Urothelium cell line (cell line): ENCODE measurements at regions not wholly inside any gene's neighbourhood (a gene's known extent, or its start where the extent isn't known, plus 50 kb on each side); places are given as distances from the start of the nearest gene placed in this dataset.

ENCODE experiments used
- DNase-seq: peaks from one replicate; pipeline ENCODE4 v3.0.0; 2011; ENCODE audit warnings: low spot score, mixed read lengths
- FAIRE-seq: peaks from 2 replicates; lab custom pipeline; 2011; peaks lifted over from hg19 to GRCh38; lab: Jason Lieb, UNC

DNA sequence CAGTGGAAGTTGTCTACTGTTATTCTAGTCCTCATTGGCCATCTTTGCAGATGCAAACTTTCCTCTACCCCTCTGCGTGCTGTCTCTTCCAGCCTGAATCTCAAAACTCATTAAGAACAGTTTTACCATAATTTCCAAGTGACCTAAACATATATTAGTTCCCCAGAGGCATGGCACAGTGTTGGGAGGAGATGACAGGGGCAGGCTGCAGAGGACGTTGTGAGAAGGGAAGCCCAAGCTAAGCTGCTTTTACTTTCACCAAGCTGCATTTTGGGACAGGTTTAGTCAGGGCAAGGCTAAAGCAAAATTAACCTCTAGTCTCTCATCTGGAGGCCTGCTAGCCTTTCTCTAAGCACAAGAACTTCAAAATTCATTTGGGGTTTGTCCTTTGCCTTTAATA, 318.6 kb upstream of the SATB1 start:
- FAIRE-seq: no peak
- no peak for DNase-seq

DNA sequence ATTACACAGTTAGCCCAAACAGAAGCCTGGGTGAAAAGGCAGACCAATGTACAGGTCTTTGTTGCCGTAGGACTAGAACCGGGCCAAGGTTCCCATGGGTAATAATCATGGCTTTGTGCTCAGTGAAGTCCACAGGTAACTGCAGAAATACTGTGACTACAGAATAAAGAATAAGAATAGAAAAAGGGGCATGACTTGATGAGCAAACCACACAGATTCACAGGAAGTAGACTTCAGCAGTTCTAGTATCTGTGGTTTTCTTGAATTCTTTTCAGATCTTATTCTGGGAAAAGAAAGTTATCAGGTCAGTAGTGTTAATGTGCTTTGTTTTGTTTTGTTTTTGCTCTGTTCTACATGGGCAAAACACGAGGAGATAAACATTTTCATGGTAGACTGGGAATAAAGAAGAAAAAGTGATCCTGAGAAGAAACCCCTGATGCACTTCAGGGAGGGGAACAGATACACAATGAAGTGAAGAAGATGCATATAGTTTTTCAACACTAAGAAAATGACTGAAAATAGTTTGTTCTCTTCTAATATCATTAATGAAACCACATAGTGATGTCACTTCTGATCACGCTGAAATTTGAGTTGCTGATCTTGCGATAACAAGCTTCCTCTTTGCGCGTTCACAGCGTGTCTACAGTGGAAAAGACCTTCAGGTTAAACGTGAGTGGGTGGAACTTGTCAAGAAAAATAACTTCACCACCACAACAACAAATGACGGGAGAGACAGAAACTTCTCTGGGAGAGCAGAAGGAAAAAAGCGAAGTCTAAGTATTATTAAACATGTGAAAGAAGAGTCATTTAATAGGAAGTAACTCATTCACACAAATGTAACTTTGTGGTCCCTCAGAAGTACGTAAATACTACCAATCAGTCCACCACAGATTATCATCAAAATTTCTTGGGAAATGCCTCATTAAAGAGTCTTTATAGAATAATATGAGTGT, 315.8 kb upstream of the SATB1 start:
- FAIRE-seq: no peak

DNA sequence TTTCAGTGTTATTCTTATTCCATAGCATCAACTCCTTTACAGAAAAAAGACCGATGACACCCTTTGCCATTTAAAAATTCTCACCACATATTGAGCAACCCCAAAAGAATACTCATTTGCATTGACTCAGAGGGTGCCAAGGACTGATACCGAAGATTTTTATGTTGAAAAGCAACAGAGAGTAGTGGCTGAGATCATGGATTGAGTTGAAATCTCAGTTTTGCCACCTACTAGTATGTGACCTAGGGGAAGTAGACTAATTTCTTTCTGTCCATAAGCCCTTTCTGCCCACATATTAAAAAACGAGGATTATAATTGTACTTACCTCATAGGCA, 313.9 kb upstream of the SATB1 start:
- DNase-seq (no peak), FAIRE-seq (no peak)

More for the DNA sequence above, 315.8 kb upstream of the SATB1 start:
- DNase-seq: no peak

DNA sequence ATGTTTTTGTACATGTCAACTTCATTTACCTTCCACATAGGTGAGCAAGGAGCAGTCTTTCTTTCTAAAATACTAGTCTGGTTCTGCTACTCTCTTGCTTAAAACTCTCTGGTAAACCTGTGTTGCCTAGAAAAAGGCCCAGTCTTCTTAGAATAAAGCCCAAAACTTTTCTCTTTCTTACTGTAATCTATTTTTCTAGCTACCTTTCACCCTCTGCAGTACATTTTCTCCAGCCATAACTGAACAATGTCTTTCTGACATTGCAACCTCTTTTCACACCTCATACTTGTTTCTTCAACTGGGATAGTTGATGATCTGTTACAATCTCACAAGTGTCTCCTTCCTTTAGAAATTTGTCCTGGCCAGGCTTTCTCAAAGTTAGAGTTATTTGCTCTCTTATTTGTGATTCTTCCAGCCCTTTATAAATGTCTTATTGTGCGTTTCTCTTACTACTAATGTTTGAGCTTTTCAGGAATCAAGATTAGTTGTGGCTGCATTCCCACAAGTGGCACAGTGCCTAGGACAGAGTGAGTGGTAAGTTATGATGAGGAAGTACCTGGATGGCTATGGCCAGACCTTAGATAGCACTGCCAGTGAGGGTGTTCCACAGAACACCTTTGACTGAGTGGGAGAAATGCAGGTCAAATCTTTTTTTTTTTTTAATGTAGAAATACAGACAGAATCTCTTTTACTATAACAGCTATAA, 313.4 kb upstream of the SATB1 start:
- FAIRE-seq (no peak), DNase-seq (no peak)

DNA sequence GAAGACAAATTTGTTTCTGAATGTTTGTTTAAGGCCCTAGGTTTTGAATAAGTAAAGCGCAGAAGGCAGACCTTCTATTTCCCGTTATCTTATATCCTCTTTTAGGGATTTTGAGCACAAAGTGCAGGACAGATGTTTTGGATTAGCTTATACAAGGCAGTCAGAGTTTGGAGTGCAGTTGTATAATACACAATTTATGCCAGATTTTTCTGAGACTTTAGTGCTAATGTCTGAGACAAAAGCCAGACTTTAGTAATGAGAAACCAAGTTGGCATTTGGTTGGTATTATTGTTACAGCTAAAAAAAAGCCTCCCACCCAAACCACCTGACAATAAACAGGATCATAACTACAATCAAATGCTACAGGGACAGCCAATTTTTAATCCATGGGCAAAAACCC, 309.9 kb upstream of the SATB1 start:
- no peak for DNase-seq
- FAIRE-seq: no peak

DNA sequence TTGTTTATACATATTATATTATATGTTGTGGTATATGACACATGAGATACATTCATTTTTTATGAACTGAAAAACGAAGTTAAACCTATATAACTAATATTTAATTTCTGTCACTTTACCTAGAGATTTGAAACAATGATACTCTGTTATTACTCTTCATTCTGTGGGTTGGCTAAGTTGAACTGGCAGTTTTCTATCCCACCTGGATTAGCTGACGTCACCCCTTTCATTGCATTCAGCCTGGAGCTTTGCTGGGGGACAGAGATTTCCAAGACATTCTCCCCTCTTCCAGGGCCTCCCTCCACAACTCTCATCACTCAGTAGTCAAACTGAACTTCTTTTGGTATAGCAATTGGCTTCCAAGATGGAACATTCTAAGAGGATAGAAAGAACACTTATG, 309.2 kb upstream of the SATB1 start:
- FAIRE-seq: no peak
- DNase-seq: no peak

DNA sequence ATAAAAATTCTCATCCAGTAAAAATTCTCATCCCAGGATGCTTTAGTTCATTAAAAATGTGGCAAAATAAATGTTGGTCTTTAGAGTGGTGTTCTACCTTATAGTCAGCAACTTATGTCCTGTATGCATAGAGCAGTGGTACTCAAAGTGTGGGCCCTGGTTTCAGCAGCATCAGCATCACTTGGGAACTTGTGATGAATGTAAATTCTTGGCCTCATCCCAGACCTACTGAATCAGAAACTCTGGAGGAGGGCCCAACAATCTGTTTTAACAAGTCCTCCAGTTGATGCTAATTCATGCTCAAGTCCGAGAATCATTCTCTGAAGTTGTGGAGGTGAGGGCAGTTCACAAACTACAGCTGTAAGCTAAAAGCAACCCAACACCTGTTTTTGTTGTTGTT, 307.3 kb upstream of the SATB1 start:
- DNase-seq (no peak), FAIRE-seq (no peak)

DNA sequence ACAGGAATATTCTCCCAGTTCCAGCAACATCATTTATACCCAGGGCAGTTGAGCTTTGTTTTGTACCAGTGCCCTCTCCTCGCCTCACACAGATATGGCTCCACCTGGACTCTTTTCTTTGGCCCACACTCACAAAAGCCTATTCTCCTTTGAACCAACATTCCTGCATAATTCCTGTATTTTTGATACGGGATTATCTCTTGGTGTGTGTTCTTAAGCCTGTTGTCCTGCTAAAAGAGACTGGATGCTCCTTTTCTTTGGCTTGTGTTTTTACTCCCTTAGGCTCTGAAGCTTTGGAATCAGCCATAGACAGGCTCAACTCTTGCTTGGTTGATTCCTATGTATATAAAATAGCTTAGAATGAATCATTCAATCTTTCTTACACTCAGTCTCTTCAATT, 305.4 kb upstream of the SATB1 start:
- no peak for FAIRE-seq

DNA sequence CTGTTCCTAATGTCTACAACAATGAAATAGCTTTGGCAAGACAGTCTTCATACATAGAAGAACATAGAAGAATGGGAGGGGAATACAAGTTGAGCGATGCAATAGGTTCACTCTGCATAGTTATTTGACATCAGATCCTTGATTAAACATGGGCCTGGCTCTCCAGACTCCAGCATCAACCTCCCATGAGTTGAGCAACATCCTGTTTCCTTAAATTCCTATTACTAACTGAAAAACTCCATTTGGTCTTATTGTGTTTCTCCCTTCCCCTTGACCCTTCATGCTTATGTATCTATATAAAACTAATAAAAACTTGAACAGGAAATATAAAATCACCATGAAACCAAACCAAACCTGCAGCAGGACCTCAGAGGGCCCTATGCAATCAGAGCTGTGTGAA, 304.5 kb upstream of the SATB1 start:
- FAIRE-seq (no peak), DNase-seq (no peak)

More for the DNA sequence above, 305.4 kb upstream of the SATB1 start:
- DNase-seq: no peak

DNA sequence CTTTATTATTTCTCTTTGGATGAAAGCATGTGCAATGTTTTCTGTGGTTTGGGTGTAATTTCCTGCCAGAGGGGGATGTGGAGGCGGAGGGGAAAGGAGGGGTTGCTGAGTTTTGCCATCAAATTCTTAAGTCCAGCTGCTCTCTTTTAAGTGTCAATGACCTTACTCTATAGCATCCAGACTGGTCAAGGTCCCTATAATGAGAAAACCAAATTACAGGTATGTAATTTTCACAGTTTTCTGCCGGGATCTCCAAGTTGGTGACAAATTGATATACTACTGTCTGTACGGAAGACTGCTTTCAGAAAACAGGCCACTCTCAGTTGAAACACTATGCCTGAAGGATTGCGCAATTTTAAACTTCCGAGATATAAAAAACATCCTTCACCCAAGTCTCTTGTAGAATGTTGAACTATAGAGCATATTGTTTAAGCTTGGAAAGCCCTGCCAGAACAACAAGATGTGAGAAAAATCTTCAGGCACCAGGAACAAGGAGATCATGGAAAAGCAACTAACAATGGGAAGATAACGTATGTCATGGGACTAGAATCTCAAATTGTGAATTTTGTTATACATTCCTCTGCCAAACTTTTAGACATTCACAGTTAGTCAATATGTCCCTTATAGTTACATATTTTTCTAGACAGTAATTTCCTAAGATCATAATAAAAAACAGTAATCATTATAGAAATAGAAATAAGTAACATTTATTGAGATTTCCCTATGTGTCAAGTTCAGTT, 300.7 kb upstream of the SATB1 start:
- FAIRE-seq (no peak), DNase-seq (peak; percentile 7)

DNA sequence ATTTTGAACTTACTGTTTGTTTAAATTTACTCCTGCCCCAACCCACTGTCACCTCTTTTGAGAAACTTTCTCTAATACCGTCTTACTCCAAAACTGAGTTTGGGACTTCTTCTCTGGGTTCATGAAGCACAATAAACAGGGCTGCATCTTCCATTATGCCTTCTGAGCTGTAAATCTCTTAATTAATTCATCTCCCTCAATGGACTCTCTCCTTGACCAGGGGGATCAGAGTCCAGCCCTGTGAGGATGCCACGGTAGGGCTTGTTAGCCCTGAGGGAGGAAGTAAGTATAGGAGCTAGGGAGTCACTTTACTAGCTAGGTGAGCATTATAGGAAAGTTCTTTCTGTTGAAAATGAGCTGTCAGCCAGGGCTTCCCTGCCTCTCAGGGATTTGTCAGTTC, 299.3 kb upstream of the SATB1 start:
- FAIRE-seq (no peak), DNase-seq (no peak)

DNA sequence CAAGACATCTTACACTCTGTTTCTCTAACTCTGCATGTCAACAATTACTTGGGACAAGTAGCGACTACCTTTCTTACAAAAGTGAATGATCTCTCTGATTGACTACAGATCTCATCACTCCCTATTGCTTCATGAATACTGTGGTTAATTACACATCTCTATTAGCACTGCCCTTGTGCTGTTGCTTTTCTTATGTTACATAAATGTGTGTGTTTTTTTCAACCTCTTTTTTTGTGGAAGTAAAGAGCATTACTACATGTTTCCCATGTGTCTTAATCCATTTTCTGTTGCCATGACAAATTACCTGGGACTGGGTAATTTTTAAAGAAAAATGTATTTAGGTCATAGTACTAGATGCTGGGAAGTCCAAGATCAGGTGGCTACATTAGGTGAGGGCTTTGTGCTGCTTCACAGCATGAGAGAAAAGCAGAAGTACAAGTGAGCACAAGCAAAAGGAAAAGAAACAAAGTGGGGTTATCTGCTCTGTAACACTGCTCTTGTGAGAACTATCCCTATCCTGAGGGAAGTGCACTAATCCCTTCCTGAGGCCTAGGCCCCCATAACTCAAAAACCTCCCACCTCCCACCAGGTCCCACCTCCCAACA, 298.2 kb upstream of the SATB1 start:
- FAIRE-seq (no peak), DNase-seq (no peak)

DNA sequence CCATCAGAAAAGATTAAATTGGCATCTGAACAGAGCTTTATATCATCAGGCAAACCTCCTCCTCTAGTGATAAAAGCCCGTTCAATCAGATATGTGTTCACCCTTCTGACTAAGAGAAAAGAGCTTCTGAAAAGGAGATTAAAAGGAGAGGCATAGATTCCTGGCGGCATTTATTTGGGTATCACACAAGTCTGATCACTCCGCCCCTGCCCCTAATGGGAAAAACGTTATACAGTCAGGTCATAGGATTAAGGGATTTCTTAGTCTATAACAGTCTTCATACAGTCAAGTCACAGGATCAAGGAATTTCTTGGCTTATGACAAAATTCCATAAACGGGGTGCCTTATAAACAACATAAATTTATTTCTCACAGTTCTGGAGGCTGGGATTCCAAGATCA, 295.4 kb upstream of the SATB1 start:
- DNase-seq (no peak), FAIRE-seq (no peak)

DNA sequence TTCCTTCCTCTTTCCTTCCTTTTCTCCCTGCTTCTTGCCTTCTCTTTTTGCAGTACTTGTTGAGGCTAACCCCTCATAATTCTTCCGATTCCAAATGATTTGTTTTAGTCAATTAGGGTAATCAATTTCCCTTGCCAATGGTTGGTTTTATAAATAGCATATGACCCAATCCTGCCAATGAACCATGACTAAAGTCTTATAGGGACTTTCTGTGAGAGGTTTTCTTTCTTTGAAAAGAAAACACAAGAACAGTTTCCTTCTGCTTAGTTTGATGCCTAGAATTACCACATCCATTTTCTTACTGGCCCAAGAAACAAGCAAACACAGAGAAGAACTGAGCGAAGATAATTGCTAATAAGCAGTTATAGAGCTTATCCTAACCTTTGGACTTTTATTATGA, 292.5 kb upstream of the SATB1 start:
- FAIRE-seq (no peak), DNase-seq (no peak)

DNA sequence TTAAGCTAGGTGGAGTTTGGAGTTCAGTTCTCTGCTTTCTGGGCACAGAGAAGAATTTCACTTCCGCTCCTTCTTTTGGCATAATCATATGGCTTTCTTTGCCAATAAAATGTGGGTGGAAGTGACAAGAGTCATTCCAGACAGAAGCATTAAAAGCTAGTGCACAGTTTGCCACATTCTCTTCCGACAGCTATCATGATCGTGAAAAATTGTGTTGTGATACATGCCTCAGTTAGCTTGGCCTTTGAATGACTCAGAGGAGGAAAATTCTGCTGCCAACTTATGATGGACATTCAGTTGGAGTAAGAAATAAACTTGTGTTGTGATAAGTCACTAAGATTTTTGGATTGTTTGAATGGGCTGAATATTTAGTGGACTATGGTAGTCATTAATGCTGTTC, 291.7 kb upstream of the SATB1 start:
- DNase-seq: peak; percentile 27
- FAIRE-seq: peak; percentile 37

DNA sequence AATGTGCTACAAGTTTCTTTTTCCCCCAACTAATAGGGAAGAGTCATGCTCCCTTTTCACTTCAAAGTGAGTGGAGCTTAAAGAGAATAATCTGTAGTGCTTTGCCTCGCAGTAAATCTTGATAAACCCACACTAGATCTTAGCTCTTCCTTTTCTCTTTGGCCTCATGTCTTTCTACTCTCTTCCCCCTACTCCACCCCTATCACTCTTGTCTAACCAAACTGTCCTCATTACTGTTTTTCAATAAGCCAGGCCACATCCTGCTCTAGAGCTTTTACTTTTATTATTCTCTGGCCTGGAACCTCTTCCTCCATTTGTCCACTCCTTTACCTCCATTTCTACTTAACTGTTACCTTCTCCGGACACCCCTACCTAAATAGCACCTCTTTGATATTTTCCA, 291.0 kb upstream of the SATB1 start:
- FAIRE-seq (no peak), DNase-seq (no peak)

DNA sequence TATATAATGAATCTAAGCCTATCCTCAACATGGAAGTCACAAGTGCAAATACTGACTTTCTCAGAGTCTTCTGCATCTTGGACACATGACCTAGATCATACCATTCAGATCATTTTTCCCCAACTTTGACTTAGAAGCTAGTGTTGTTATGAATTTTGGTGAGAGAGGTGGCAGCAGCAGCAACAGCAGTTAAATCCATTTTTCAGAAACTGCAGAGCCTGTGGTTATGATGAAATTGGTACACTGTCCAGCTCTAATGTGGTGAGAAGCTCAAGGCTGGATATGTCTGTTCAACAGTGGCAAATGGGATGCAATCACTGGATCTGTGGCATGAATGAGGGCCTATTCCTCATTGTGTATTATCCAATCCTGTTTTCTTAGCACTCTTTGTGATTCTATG, 290.1 kb upstream of the SATB1 start:
- DNase-seq (no peak), FAIRE-seq (no peak)

DNA sequence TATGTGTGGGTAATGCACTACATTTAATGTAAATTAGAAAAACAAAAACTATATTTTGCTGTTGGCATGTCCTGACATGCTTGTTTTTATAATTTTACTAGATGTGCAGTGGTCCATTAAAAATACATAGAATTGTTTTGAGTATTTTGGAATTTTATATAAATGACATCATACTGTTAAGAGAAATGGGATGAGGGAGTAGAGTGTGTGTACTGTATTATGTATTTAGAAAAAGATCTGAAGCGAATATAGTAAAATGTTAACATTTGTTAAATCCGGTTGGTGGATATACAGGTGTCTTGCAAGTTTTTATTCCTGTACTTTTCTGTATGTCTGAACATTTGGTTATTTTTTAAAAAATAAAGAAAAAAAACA, 288.4 kb upstream of the SATB1 start:
- DNase-seq: no peak
- FAIRE-seq: no peak

DNA sequence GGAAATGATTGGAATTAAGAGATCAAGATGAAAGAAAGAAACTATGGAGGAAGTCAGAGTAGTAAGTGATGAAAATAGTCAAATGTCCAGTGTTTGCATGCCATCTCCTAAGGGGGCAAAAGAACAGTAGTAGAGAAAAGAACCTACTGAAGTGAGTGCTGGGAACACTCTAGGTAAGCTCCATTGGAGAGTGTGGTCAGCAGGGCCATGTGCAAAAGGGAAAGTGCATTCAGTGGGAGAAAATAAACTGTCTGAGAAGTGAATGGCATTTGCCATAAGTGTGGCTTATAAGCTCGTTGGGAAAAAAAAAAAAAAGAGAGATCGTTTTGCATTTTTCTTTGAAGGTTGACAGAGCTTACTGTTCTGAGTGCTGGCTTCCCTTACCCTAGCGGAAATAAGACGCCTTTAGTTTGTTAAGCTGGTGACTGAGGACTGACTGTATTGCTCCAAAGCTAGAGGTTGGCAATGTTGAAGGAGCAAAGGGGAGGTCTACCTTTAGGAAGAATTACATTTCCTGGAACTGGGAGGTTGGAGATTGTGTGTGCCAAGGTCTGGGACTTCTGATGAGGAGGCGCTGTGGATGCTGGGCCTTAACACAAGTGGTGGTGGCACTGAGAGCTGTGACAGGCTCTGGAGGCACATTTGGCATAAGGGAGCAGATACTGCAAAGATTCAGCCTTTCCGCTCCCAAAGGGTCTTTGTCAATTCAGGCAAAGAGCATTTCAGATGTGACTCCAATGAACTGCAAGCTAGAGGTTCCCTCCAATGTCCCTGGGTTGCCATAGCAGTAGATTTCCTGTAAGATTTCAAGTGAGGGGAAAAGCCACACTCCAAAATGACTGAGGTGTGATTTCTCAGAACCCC, 287.8 kb upstream of the SATB1 start:
- FAIRE-seq: no peak
- DNase-seq: no peak

DNA sequence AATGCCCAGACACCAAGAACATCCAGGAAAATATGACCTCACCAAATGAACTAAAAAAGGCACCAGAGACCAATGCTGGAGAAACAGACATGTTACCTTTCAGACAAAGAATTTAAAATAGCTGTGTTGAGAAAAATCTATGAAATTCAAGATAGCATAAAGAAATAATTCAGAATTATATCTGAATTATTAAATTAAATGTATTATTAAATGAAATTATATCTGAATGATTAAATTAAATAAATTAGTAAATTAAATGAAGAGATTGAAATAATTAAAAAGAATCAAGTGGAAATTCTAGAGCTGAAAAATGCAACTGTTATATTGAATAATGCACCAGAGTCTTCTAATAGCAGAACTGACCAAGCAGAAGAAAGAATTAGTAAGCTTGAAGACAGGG, 279.2 kb upstream of the SATB1 start:
- DNase-seq (no peak), FAIRE-seq (no peak)
